GM19239 (cell line): ENCODE measurements at regions not wholly inside any gene's neighbourhood (a gene's known extent, or its start where the extent isn't known, plus 50 kb on each side); places are given as distances from the start of the nearest gene placed in this dataset.
A peak's percentile ranks its signal among the peaks of the same experiment; 100 is the strongest.

Experiments used
- DNase-seq: peaks from one replicate; pipeline ENCODE4 v3.0.0; 2011; ENCODE audit warnings: low spot score; ENCODE audit not compliant: insufficient read length
- FAIRE-seq: peaks from 2 replicates; lab custom pipeline; 2011; peaks lifted over from hg19 to GRCh38; lab: Jason Lieb, UNC

DNA sequence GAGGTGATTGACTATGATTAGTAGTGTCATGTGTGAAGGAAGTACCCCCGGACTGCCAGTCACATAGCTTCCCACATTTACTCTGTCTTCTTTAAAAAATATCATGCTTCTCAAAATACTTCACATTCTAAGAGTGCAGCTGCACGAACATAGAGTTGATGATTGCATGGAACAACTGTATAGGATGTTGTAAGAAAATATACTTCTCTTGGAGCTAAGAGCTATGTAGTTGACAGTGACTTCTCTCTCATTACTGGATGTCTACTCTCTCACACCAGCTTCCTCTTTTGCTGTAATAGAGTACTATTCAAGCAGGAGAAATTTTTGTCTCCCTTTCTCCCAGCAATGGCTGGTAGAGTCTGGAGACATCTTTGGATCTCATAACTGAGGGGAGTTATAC is 99.4 kb upstream of the PUDP start:
- DNase-seq (no peak), FAIRE-seq (peak; percentile 66)

DNA sequence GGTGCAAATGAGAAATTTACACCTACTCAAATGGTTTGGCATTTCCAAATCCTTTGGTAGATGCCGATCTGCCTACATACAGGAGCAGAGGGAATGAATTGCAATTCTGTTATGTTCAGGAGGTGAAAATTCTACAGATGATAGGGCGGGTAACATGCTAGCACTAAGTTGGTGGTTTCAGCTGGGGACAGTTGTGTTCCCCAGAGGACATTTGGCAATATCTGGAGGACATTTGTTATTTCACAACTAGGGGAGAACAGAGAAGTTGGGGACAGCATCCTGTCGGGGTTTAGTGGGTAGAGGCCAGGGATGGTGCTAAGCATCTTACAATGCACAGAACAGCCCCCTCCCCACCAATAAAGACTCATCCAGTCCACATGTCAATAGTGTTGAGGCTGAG is 96.5 kb upstream of the PUDP start:
- DNase-seq = no peak
- no peak for FAIRE-seq

DNA sequence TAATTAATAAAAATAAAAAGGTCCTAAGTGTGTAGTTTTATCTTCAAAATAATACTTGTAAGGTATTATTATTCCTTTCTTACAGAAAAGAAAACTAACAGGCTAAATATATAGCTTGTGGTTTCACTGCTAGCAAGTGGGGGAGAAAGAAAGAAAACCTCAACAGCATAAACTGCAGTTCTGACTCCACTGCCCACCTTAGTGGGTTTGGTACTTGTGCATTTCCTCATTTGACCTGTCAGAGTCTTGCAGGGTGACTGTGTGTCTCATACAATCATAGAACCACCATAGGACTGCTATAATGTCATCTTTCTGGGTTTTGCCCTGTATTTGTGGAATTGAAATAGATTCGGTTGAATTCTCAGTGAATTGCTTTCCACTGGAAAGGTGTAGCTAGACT is 94.7 kb upstream of the PUDP start:
- peak; percentile 80 for FAIRE-seq

DNA sequence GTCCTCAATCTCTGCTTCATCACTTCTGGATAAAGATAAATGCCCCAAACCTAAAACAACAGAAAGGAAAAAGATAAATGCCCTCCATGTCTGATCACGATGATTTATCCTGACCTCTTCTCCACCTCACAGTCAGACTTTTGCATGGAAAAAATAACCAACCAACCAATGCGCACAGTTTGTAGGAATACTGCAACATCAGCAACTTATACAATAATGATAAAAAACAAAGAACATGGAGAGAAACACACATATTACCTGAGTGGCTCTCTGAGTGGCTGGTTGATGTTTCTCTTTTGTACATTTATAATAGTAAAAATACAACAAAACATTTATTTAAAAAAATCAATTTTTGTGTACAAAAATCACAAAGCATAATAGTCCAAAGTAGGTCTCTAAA is 93.0 kb upstream of the PUDP start:
- FAIRE-seq = no peak
- no peak for DNase-seq

More for the DNA sequence above, 94.7 kb upstream of the PUDP start:
- peak; percentile 17 for DNase-seq

DNA sequence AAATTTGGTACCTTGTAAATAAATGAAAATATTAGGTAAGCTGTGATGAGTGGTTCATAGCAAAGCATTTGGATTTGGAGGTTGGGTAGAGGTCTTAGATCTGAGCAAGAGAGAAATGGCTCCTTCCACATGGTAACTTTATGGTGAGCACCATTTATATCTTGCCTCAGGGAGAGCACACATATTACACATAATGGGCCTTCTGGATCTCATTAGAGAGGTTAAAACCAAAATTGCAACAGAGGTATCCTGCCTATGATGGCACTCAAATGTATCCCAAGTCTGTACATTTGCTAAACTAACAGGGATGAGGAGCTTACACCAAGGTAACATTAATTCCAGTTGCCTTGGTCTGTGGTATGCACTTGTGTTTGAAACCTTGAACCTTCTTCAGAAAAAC is 87.1 kb upstream of the PUDP start:
- FAIRE-seq (no peak), DNase-seq (no peak)

DNA sequence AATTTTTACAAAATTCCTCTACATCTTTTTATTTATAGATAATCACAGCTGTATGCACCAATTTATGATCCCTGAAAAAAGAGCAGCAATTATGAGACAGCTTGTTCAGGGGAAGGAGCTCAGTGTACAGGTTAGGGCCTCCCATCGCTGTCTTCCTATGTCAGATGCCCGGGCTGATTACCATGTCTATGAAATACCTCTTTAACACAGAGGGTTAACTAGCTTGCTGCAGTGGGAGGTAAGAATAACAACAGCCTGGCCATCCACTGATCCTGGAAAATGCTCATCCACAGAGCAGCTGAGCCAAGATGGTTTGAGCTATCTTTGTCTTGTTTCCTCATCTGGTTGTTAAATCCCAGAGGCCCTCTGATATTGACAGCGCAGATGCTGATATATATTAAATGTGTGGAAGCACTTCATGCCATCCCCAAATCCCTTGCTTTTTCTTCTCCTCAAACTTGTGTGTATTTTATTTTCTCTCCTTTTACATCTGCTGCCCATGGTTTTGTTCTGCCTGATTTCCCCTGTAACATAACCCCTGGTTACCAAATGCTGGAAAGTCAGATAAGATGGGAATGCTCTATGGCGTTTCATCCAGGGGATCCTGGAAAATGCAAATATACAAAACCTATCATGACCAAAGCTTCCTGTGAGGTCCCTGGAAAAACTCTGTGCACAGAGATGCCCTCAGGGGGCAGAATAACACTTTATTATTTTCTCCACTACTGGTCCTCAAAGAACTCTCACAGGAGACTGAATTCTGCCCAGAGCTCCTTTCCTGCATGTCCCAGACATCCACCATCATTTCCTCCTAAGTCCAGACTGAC is 85.8 kb upstream of the PUDP start:
- DNase-seq (no peak), FAIRE-seq (no peak)

DNA sequence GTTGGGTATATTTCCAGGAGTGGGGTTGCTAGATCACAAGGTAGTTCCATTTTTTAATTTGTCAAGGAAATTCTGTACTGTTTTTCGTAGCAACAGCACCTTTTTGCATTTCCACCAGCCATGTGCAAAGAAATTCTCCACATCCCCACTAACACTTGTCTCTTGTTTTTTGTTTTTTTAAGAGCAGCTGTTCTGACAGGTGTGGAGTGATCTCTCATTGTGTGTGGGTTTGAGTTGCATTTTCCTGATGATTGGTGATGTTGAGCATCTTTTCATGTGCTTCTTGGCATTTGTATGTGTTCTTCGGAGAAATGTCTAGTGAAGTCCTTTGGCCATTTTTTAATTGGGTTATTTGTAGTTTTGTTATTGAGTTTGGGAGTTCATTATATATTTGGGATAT is 80.3 kb upstream of the PUDP start:
- DNase-seq (no peak), FAIRE-seq (peak; percentile 68)

DNA sequence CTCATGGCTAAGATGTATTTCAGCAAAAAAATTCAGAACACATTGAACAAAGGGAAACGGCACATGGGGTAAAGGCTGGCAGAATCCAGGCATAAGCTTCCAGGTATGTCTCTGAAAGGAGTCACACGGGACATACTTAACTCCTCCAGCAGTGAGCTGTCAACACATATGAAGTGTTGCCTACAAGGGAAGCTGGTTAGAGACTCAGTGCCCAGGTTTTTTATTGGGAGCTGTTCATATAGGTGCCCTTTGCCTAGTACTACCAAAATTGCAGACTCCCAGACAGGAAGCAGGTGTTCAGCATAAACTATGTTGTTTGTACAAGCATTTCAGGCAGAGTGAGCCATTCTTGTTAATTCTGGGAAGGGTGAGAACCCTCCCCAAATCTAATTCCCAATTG is 77.4 kb upstream of the PUDP start:
- DNase-seq = no peak
- FAIRE-seq = no peak

DNA sequence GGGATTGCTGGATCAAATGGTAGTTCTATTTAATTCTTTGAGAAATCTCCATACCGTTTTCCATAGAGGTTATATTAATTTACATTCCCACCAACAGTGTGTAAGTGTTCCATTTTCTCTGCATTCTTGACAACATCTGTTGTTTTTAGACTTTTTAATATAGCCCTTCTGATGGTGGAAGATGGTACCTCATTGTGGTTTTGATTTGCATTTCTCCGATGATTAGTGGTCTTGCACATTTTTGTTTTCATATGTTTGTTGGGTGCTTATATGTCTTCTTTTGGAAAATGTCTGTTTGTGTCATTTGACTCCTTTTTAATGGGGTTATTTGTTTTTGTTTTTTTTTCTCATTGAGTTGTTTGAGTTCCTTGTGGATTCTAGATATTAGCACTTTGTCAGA is 75.3 kb upstream of the PUDP start:
- DNase-seq (no peak), FAIRE-seq (no peak)

DNA sequence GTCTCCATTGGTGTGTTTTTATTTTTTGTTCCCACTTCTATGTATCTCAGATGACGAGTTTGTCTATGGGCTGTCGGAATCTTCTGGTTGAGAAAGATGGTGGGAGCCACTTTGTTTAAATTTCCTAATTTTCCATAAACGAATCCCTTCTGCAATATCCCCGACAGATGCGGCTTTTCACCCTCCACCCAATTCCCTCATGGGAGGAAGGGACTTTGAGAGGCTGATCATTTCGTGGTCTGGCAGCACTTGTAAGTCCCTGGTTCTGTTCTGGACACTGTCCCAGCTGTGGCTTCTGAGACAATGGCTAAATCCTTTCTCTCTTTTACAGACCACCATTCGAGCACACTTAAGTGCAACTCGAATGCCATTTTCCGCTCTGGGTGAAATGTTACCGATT is 72.2 kb upstream of the PUDP start:
- no peak for DNase-seq
- no peak for FAIRE-seq

DNA sequence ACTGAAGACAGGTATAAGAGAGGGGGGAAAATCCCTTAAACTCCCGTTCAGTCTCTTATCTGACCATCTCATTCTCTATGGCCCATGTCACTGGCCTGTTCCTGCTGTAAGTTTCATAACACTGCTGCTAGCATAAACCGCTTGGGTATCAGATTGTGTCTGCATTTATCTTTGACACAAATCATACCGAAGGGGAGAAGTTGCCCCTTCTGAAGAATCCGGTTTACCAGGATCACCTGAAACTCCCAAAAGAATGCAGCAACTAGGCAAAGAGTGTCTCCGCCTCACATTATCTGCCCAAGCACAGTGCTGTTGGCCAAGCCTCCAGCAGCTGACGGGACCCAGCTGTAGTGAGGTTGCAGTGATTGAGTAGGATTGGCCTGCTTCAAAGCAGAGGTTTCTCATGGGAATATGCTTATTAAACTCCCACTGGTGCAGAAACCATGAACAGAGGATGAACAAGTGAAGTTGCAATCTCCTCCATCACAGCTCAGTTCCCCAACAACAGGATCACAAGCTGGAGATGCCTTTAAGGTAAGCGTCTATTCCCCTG is 71.3 kb upstream of the PUDP start:
- FAIRE-seq = no peak
- no peak for DNase-seq

DNA sequence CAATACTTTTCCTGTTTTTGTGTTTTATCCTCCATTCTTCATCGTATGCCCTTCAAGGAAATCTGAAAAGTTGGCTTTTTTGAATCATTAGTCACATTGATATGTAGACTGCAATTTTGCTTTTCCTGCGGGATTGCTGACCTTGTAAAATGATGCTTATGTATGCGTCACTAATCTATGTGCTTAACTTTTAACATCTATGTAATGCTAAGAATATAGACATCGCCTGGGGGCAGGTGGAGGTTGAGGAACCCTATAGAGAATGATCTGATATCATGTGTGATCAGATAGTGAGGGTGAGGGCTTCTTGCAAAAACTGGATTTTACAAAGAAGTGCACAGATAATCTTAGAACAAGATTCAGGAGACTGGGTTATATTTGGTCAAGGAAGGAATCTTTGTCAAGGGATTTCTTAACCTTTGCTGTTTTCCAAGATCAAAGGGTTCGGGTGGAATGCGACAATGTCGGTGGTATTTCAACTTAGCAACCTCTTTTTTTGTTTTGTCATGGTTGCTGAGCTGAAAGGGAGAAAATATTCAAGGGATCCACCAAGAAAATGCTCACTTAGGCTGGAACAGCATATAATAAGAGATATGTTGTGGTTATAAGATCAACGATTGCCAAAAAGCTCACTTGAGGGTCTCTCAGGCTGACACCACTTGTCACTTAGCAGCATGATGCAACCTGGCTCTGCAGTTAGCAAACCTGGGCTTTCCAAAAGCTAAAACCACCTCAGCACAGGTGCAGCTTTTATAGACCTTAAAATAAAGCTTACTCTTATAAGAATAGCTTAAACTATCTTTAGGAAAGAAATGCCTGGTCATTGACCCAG is 70.6 kb upstream of the PUDP start:
- FAIRE-seq (no peak), DNase-seq (no peak)

DNA sequence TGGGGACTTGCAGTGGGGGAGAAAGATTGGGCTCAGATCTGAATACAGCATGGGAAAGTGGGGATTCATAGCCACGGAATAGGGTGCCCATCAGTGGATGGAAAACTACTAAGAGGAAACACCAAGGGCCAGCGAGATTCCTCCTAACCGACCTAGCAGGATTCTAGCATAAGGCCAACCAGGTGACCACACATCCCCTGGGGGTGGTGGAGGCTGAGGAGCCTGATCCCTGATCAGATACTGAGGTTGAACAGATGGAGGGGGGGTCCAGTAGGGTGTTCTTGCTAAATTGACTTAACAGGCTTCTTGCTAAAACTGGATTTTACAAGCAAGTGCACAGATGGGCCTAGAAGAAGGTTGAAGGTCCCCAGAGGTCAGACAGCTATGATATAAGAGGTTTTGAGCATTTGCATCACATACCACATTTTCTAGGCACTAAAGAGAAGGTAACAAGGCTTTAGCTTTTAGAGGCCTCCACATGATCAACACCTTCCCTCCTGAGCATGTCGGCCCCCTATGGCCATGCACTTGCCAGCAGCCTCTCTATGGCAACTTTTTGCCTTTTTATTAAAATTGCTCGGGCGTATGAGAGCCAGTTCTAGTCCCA is 69.1 kb upstream of the PUDP start:
- DNase-seq (no peak), FAIRE-seq (no peak)

DNA sequence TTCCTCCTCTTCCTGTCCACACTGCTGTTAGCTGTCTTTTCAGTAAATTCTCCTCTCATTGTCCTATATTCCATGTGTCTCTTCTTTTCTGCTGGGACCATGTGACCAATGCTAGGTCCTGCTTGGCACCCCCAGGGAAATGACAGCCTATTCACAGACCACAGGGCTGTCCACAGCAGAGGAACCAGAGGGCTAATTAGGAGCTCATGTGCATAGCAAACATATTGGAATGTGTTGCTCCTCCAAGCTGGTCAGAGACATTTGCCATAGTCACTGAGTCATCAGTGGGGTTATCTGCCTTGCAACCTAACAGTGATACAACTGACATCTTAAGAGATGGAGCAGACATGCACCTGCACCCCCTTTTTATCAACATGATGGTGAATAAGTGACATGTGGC is 67.9 kb upstream of the PUDP start:
- FAIRE-seq = no peak
- DNase-seq = no peak

DNA sequence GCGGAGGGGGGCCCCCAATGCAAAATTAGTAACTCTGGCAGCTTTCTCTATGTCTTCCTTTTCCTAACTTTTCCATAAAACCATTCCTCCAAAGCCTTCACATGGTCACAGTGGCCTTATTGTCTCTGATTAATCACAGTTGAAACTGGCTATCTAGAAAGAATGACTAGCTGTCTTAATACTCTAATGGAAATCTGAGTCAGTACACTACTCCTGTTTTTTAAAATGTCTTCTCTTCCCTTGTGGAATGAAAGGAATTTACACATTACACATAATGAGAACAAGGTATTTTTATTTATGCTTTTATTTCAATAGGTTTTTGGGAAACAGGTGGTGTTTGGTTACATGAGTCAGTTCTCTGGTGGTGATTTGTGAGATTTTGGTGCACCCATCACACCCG is 66.3 kb upstream of the PUDP start:
- no peak for DNase-seq
- no peak for FAIRE-seq

DNA sequence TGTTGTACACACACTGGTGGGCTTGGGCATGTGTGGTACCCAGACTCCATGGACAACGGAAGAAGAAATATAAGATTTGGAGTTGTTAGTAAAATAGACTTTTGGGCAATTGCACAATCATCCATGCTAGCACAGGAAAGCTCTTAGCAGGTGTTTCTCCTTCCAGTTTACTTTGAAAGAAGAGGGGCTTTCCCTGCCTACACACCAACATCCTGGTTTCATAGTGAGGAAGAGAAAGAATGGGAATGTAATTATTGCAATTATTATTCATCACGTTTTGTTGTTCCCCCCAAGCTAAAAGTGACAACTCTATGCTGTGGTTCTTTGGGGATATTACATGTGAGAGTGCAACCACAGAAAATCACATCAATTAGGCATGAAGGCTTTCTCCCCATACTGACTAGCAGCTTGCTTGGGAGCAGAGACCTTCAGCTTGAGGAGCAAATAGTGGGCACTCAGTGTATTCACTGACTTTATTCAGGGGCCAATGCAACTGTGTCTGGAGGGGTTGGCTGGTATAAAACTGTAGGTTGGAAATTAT is 57.2 kb upstream of the PUDP start:
- FAIRE-seq = peak; percentile 47
- DNase-seq = no peak

DNA sequence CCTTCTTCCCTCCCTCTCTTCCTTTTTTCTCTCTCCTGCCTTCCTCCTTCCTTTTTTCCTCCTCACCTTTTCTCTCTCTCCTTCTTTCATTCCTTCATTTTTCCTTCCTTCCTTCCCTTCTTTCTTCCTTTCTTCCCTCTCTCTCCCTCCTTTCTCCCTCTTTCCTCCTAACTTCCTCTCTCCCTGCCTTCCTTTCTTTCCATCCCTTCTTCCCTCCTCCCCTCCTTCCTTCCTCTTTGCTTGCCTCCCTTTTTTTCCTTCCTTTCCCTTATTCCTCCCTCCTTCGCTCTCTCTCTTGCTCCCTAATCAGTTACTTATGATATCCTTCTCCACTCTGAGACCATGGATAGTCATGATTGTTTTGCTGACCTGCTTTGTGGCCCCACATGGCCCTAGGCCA is 56.7 kb upstream of the PUDP start:
- no peak for FAIRE-seq
- DNase-seq = no peak

DNA sequence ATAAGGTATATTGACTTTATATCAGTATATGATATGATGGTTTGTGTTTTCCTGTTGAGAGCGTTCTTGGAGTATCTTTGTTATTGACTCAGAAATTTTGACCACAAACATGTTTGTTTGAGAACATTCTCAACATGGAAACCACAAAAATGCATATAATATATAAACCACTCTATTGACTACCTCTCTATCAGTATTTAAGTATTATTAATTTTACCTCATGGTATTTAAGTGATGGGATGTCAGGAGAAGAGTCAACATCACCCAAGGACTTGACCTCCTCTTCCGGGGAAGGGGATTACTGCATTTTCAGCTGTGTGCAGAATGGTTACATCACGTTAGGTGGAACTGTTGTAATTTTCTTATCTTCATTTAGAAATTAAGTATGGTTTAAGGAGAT is 54.3 kb upstream of the PUDP start:
- DNase-seq (no peak), FAIRE-seq (no peak)

DNA sequence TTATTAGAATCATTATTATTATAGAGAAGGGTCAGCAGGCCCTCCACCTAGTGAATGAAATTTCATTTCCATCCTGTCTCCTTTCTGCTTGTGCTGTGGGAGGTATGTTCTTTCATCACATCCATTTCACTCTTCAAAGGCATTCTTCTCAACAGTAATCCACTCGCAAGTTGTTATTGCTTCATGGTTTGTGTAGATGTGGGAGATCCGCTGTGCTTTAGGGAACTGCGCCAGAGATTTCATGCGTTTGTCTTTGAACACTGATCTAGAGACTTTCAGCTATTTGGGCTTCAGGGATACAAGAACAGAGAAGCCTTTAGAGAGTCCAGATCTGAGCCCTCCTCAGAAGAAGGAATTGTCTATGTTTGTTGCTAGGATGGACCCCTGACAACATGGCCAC is 53.5 kb upstream of the PUDP start:
- DNase-seq (no peak), FAIRE-seq (no peak)

DNA sequence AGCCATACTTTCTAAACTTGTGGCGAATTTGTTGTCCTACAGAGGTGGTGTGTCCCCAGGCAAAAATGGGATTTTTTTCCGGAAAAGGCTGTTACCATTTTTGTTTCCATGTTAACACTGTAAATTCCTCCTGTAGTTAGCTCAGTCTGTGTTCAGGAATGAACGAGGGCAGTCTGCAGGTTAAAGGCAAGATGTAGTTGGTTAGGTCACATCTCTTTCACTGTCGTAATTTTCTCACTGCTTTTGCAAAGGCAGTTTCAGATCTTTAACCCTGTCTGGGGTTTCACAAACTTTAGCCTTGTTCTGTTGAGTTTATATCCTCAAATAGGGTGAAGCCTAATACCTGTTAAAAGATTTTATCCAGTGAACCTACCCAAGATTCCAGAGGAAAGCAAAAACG is 50.5 kb upstream of the PUDP start:
- FAIRE-seq (peak; percentile 76), DNase-seq (no peak)
